ENCODE measurements at regions not wholly inside any gene's neighbourhood (a gene's known extent, or its start where the extent isn't known, plus 50 kb on each side); places are given as distances from the start of the nearest gene placed in this dataset.
A peak's percentile ranks its signal among the peaks of the same experiment; 100 is the strongest.

DNA sequence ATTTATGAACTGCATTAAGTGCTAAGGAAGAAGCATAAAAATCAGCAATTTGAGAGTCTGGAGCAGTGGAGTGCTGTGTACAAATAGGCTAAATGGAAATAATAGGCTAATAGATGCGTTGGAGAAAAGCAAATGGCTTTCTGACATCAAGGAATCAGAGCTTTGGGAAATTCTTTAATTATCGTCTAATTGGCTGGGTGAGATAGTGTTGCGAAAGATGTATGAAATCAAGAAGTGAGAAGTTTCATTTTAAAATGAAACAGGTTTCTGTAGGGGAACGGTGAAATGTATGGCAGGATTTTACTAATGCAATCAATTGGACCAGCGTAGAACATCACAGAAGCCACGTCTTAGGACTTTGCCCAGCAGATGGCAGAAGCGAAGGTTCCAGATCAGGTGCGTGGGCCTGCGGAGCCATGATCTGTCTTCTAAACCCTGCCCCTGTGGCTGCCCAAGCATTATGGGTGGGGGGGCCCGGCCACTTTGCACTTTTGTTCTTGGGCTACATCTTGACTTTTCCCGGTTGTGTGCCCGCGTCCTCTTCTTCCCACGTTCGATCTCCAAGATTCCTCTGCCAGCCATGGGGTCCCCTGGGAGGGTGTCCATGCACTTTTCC lies 118.5 kb upstream of the SHISA3 start:
- Histone ChIP-seq H3K9me3 (replicated peaks in 1 of 2; ENCODE audit: control insufficient read depth in 2 of 2, insufficient read depth in 1 of 2, low read depth in 1 of 2, low read length in 2 of 2) (no peaks in the 10 kb centered on the region), H3K4me2 (ENCODE audit: insufficient read depth, low read length, poor library complexity, severe bottlenecking) (no peak overlapping the region), H3K4me3 (ENCODE audit: low read length in 2 of 2) (no peak overlapping the region), H3K36me3 (replicated peaks in 1 of 2; ENCODE audit: control insufficient read depth in 2 of 2, insufficient read depth in 2 of 2, low read length in 2 of 2) (no peaks in the 10 kb centered on the region), H3K4me1 (ENCODE audit: control insufficient read depth in 2 of 2, insufficient read depth in 1 of 2, low read depth in 1 of 2, low read length in 2 of 2) (no peaks in the 10 kb centered on the region), H3K79me1 (ENCODE audit: low read depth, low read length) (no peaks in the 10 kb centered on the region), H3K18ac (ENCODE audit: low read length) (no peak overlapping the region), H2BK15ac (ENCODE audit: low read length) (no peak overlapping the region), H3K14ac (ENCODE audit: low read length) (no peak overlapping the region), H2BK12ac (ENCODE audit: low read length) (no peak overlapping the region), H3K4ac (ENCODE audit: low read length) (no peak overlapping the region), H3K23ac (ENCODE audit: low read depth, low read length, poor library complexity) (no peak overlapping the region), H3K27me3 (ENCODE audit: control insufficient read depth in 3 of 3, insufficient read depth in 3 of 3, low read depth in 1 of 3, low read length in 3 of 3) (no peaks in the 10 kb centered on the region), H2AFZ (ENCODE audit: low read length) (no peak overlapping the region), H4K91ac (ENCODE audit: low read depth, low read length, poor library complexity) (no peak overlapping the region), H3K27ac (replicated peaks; ENCODE audit: low read length) (no peak overlapping the region), H2BK5ac (ENCODE audit: low read length) (no peak overlapping the region), H2AK5ac (ENCODE audit: low read depth, low read length) (no peak overlapping the region), H3K9ac (ENCODE audit: low read depth, low read length, poor library complexity) (no peak overlapping the region), H2BK120ac (ENCODE audit: low read depth, low read length) (no peak overlapping the region), H4K8ac (ENCODE audit: low read depth, low read length) (no peak overlapping the region)
- no peak for DNase-seq (ENCODE audit: low spot score)
- WGBS, 2 donors (ENCODE audit: extremely low coverage in 2 of 2, insufficient read length in 2 of 2, insufficient replicate concordance in 1 of 2) = 100% methylated on average over 1 of the region's 15 CpGs

DNA sequence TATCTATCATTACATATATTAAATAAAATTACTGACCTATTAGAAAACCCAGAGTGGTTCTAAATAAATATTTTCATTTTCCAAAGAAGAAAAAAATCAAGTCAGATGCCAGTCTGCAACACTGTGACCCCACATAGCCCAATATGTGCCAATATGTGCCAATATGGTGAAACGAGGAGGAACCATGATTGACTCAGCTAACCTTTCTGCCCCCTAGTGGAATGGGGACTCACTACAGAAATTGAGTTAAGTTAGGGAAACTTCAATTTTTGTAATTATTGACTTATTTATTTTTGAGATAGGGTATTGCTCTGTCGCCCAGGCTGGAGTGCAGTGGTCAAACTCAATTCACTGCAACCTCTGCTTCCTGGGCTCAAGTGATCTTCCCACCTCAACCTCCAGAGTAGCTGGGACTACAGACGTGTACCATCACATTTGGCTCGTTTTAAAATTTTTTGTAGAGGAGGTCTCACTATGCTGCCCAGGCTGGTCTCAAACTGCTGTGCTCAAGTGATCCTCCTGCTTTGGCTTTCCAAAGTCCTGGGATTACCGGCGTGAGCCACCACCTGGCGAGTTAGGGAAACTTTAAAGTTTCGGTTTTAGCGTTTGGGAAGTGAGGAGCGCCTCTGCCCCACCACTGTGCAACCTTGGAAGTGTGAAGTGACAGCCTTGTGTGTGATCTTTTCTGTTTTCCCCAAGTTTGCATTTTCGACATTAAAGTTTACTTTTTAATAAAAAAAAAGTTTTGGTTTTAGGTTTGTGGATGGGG lies 116.8 kb upstream of the SHISA3 start:
- no peak overlapping the region for H4K8ac ChIP-seq (ENCODE audit: low read depth, low read length)
- H3K36me3 ChIP-seq (replicated peaks in 1 of 2; ENCODE audit: control insufficient read depth in 2 of 2, insufficient read depth in 2 of 2, low read length in 2 of 2) = no peaks in the 10 kb centered on the region
- H3K14ac ChIP-seq (ENCODE audit: low read length) = no peak overlapping the region
- no peak overlapping the region for H2BK12ac ChIP-seq (ENCODE audit: low read length)
- no peak overlapping the region for H3K23ac ChIP-seq (ENCODE audit: low read depth, low read length, poor library complexity)
- no peaks in the 10 kb centered on the region for H3K9me3 ChIP-seq (replicated peaks in 1 of 2; ENCODE audit: control insufficient read depth in 2 of 2, insufficient read depth in 1 of 2, low read depth in 1 of 2, low read length in 2 of 2)
- DNase-seq (ENCODE audit: low spot score) = no peak
- no peak overlapping the region for H2BK15ac ChIP-seq (ENCODE audit: low read length)
- no peak overlapping the region for H3K4me3 ChIP-seq (ENCODE audit: low read length in 2 of 2)
- H3K9ac ChIP-seq (ENCODE audit: low read depth, low read length, poor library complexity) = no peak overlapping the region
- no peak overlapping the region for H3K18ac ChIP-seq (ENCODE audit: low read length)
- H3K79me1 ChIP-seq (ENCODE audit: low read depth, low read length) = no peaks in the 10 kb centered on the region
- WGBS, 2 donors (ENCODE audit: extremely low coverage in 2 of 2, insufficient read length in 2 of 2, insufficient replicate concordance in 1 of 2) = no CpG with 5 or more reads among the region's 11 CpGs
- H2AK5ac ChIP-seq (ENCODE audit: low read depth, low read length) = no peak overlapping the region
- no peaks in the 10 kb centered on the region for H3K4me1 ChIP-seq (ENCODE audit: control insufficient read depth in 2 of 2, insufficient read depth in 1 of 2, low read depth in 1 of 2, low read length in 2 of 2)
- no peak overlapping the region for H2BK120ac ChIP-seq (ENCODE audit: low read depth, low read length)
- no peak overlapping the region for H3K4me2 ChIP-seq (ENCODE audit: insufficient read depth, low read length, poor library complexity, severe bottlenecking)
- H2BK5ac ChIP-seq (ENCODE audit: low read length) = no peak overlapping the region
- no peak overlapping the region for H2AFZ ChIP-seq (ENCODE audit: low read length)
- no peak overlapping the region for H3K4ac ChIP-seq (ENCODE audit: low read length)
- H3K27ac ChIP-seq (replicated peaks; ENCODE audit: low read length) = no peak overlapping the region
- no peak overlapping the region for H4K91ac ChIP-seq (ENCODE audit: low read depth, low read length, poor library complexity)
- H3K27me3 ChIP-seq (ENCODE audit: control insufficient read depth in 3 of 3, insufficient read depth in 3 of 3, low read depth in 1 of 3, low read length in 3 of 3) = no peaks in the 10 kb centered on the region

DNA sequence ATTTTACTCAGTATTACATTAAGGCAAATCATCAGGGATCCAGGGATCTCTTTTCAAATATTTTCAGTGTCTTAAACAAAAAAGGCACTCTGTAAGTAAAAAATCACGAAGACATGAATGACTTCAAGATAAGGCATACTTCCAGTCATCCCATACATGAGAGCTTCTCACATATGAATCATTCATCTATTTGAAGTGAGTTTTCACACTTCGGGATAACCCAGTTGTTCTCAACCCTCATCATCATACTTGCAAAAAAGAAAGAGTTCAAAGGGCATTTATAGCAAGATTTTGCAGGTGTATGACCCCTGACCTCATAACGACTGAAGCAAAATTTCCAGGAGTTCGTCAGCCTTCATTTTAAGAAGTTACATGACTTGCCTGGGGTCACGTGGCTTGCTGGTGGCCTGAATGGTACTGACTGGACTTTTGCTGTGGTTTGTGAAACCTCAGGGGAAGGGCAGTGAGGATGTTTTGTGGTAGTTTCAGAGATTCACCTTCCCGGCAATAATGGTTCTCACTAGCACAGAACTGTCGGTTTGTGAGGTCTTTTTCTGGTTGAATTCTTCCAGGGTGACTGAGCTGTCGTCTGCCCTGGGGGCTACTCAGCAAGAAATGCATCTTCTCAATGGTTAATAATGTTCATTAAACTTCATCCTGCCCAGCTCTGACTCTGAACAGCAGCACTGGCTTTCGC lies 115.8 kb upstream of the SHISA3 start:
- peak overlapping the region; percentile 27 for H2AFZ ChIP-seq (ENCODE audit: low read length)
- H2BK15ac ChIP-seq (ENCODE audit: low read length) = no peak overlapping the region

More for the DNA sequence above, 115.8 kb upstream of the SHISA3 start:
- Histone ChIP-seq H2AK5ac (ENCODE audit: low read depth, low read length) (no peak overlapping the region), H3K4me1 (ENCODE audit: control insufficient read depth in 2 of 2, insufficient read depth in 1 of 2, low read depth in 1 of 2, low read length in 2 of 2) (no peaks in the 10 kb centered on the region), H3K23ac (ENCODE audit: low read depth, low read length, poor library complexity) (no peak overlapping the region), H2BK5ac (ENCODE audit: low read length) (no peak overlapping the region), H3K4ac (ENCODE audit: low read length) (no peak overlapping the region), H3K4me2 (ENCODE audit: insufficient read depth, low read length, poor library complexity, severe bottlenecking) (no peak overlapping the region), H3K9ac (ENCODE audit: low read depth, low read length, poor library complexity) (no peak overlapping the region), H3K9me3 (replicated peaks in 1 of 2; ENCODE audit: control insufficient read depth in 2 of 2, insufficient read depth in 1 of 2, low read depth in 1 of 2, low read length in 2 of 2) (no peaks in the 10 kb centered on the region), H2BK12ac (ENCODE audit: low read length) (no peak overlapping the region), H4K91ac (ENCODE audit: low read depth, low read length, poor library complexity) (no peak overlapping the region), H3K14ac (ENCODE audit: low read length) (no peak overlapping the region), H3K4me3 (ENCODE audit: low read length in 2 of 2) (no peak overlapping the region), H3K27ac (replicated peaks; ENCODE audit: low read length) (no peak overlapping the region), H4K8ac (ENCODE audit: low read depth, low read length) (no peak overlapping the region), H2BK120ac (ENCODE audit: low read depth, low read length) (no peak overlapping the region), H3K18ac (ENCODE audit: low read length) (no peak overlapping the region), H3K36me3 (replicated peaks in 1 of 2; ENCODE audit: control insufficient read depth in 2 of 2, insufficient read depth in 2 of 2, low read length in 2 of 2) (no peaks in the 10 kb centered on the region), H3K27me3 (ENCODE audit: control insufficient read depth in 3 of 3, insufficient read depth in 3 of 3, low read depth in 1 of 3, low read length in 3 of 3) (no peaks in the 10 kb centered on the region), H3K79me1 (ENCODE audit: low read depth, low read length) (no peaks in the 10 kb centered on the region)
- no CpG with 5 or more reads among the region's 9 CpGs for WGBS, 2 donors (ENCODE audit: extremely low coverage in 2 of 2, insufficient read length in 2 of 2, insufficient replicate concordance in 1 of 2)
- no peak for DNase-seq (ENCODE audit: low spot score)
